Ovary (tissue), 3 donors: ENCODE measurements at regions not wholly inside any gene's neighbourhood (a gene's known extent, or its start where the extent isn't known, plus 50 kb on each side); places are given as distances from the start of the nearest gene placed in this dataset.

Experiments used
- CTCF ChIP-seq, 3 donors: fragments of 450-650 bp in 2 of 3; fragments of 200-600 bp in 1 of 3; IDR thresholded peaks; one replicate each; pipeline versions ENCODE4 v1.5.1 to v1.8.0; 2016 to 2022; ENCODE audit warnings: antibody characterized with exemption in 3 of 3, mild to moderate bottlenecking in 1 of 3
- POLR2A ChIP-seq: fragments of 450-650 bp; IDR thresholded peaks from one replicate; pipeline ENCODE4 v1.6.1; 2017; ENCODE audit warnings: antibody characterized with exemption, mild to moderate bottlenecking, moderate library complexity
- donor health status: DM: no; HTN: no; CAD: no.

- TF ChIP-seq CTCF (IDR thresholded peaks at IDR 0.05) (no peak), POLR2A (no peak)
These were observed 388.7 kb downstream of the NPHP4 start for GRCh38 chr1:5603353-5604104.
